Keratinocyte (primary cell): ENCODE measurements at regions not wholly inside any gene's neighbourhood (a gene's known extent, or its start where the extent isn't known, plus 50 kb on each side); places are given as distances from the start of the nearest gene placed in this dataset.

Experiments
- DNase-seq: peaks from one replicate; pipeline ENCODE4 v3.0.0-alpha.2; 2011; ENCODE audit warnings: low read depth, missing footprints, low spot score
- FAIRE-seq: peaks from 2 replicates; lab custom pipeline; 2011; peaks lifted over from hg19 to GRCh38; lab: Jason Lieb, UNC
- H2AFZ ChIP-seq: 2 replicates; pipeline ENCODE4 v1.6.0; 2012; ENCODE audit warnings: low read length, control low read depth, inconsistent platforms; ENCODE audit not compliant: control insufficient read depth
- H3K27ac ChIP-seq: 2 replicates; pipeline ENCODE4 v1.5.1; 2011; ENCODE audit warnings: low read length; ENCODE audit not compliant: control insufficient read depth, insufficient read depth
- H3K27me3 ChIP-seq: 3 replicates; pipeline ENCODE4 v1.6.0; 2011; ENCODE audit warnings: low read length; ENCODE audit not compliant: control insufficient read depth, insufficient read depth; ENCODE audit errors: extremely low read depth
- H3K36me3 ChIP-seq, 2 experiments: 2 replicates in 1 of 2; 3 replicates in 1 of 2; pipeline ENCODE4 v1.5.1; 2011; ENCODE audit warnings: low read length in 2 of 2, mild to moderate bottlenecking in 1 of 2; ENCODE audit not compliant: control insufficient read depth in 2 of 2, insufficient read depth in 2 of 2; ENCODE audit errors: extremely low read depth in 1 of 2
- H3K4me1 ChIP-seq: 3 replicates; pipeline ENCODE4 v1.5.1; 2011; ENCODE audit warnings: low read length; ENCODE audit not compliant: control insufficient read depth, insufficient read depth; ENCODE audit errors: extremely low read depth
- H3K4me2 ChIP-seq: 3 replicates; pipeline ENCODE4 v1.6.0; 2011; ENCODE audit warnings: low read depth, low read length; ENCODE audit not compliant: control insufficient read depth, insufficient read depth; ENCODE audit errors: extremely low read depth
- H3K4me3 ChIP-seq, 3 experiments: fragments of 200-600 bp in 1 of 3; sonication (generic) in 1 of 3; 2 replicates in 2 of 3; 3 replicates in 1 of 3; pipeline ENCODE4 v1.5.1; 2011 to 2016; ENCODE audit warnings: low read length in 3 of 3, mild to moderate bottlenecking in 3 of 3, control low read depth in 2 of 3, inconsistent platforms in 1 of 3, low read depth in 1 of 3, mixed read lengths in 1 of 3, mixed run types in 1 of 3, moderate library complexity in 1 of 3; ENCODE audit not compliant: control insufficient read depth in 2 of 3, insufficient read depth in 2 of 3; ENCODE audit errors: extremely low read depth in 1 of 3
- H3K79me2 ChIP-seq: 2 replicates; pipeline ENCODE4 v1.6.0; 2012; ENCODE audit warnings: low read length; ENCODE audit not compliant: control insufficient read depth, insufficient read depth
- H3K9ac ChIP-seq: 3 replicates; pipeline ENCODE4 v1.6.0; 2011; ENCODE audit warnings: low read length; ENCODE audit not compliant: control insufficient read depth, insufficient read depth; ENCODE audit errors: extremely low read depth
- H3K9me1 ChIP-seq: 3 replicates; pipeline ENCODE4 v1.6.0; 2011; ENCODE audit warnings: low read length; ENCODE audit not compliant: control insufficient read depth, insufficient read depth; ENCODE audit errors: extremely low read depth
- H3K9me3 ChIP-seq: 2 replicates; pipeline ENCODE4 v1.5.1; 2012; ENCODE audit warnings: low read depth, low read length; ENCODE audit not compliant: control insufficient read depth
- H4K20me1 ChIP-seq: 3 replicates; pipeline ENCODE4 v1.6.0; 2011; ENCODE audit warnings: low read length; ENCODE audit not compliant: control insufficient read depth, insufficient read depth; ENCODE audit errors: extremely low read depth
- EZH2 ChIP-seq: IDR thresholded peaks from one replicate; pipeline ENCODE4 v1.6.1; 2012; ENCODE audit warnings: inconsistent platforms, mild to moderate bottlenecking, low read length, moderate library complexity
- dilution Hi-C: fragments of 300-500 bp; cut with MboI; formaldehyde crosslinking; loops from one replicate; pipeline ENCODE4 v1.7.0; 2020; ENCODE audit warnings: low sequenced_read_pairs; ENCODE audit not compliant: extremely low pct_ligation_motif_present
- TF ChIP-seq, protein P1 (sequence below), 3 experiments: IDR thresholded peaks in 1 of 3; conservative IDR thresholded peaks in 1 of 3; optimal IDR thresholded peaks in 1 of 3; 2 replicates in 2 of 3; 3 replicates in 1 of 3; pipeline versions ENCODE3 to v1.5.1; 2011; ENCODE audit warnings: low read length in 3 of 3, mild to moderate bottlenecking in 3 of 3, moderate library complexity in 2 of 3, control low read depth in 1 of 3, inconsistent platforms in 1 of 3; ENCODE audit not compliant: insufficient read depth in 2 of 3; ENCODE audit errors: extremely low read depth in 1 of 3

DNA sequence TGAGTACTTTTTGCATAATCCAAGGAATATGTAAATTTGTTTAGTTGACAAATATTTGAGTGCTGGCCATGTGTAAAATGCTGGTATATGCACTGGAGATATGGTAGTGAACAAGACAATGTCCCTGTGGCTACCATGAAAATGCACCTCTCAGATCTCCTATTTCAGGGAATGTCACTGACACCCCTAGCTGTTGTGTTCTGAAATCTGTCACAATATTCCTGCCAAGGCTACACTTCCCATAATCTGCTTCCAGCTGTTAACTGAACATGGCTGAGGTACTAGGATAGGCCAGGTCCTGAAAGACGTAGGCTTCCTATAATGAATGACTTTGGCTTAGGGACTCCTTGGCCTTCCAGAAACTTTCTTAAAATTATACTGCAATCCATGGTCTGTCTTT lies 197.8 kb downstream of the ZNF648 start:
- no peaks in the 10 kb centered on the region for H4K20me1 ChIP-seq
- H3K9me1 ChIP-seq = no peaks in the 10 kb centered on the region
- no peaks in the 10 kb centered on the region for H3K79me2 ChIP-seq
- H2AFZ ChIP-seq = no peak overlapping the region
- H3K4me1 ChIP-seq = no peaks in the 10 kb centered on the region
- dilution Hi-C loops = no loop called here
- H3K9ac ChIP-seq = no peak overlapping the region
- H3K9me3 ChIP-seq = no peaks in the 10 kb centered on the region
- no peak for TF ChIP-seq EZH2
- TF ChIP-seq, protein P1, sequence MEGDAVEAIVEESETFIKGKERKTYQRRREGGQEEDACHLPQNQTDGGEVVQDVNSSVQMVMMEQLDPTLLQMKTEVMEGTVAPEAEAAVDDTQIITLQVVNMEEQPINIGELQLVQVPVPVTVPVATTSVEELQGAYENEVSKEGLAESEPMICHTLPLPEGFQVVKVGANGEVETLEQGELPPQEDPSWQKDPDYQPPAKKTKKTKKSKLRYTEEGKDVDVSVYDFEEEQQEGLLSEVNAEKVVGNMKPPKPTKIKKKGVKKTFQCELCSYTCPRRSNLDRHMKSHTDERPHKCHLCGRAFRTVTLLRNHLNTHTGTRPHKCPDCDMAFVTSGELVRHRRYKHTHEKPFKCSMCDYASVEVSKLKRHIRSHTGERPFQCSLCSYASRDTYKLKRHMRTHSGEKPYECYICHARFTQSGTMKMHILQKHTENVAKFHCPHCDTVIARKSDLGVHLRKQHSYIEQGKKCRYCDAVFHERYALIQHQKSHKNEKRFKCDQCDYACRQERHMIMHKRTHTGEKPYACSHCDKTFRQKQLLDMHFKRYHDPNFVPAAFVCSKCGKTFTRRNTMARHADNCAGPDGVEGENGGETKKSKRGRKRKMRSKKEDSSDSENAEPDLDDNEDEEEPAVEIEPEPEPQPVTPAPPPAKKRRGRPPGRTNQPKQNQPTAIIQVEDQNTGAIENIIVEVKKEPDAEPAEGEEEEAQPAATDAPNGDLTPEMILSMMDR (optimal IDR thresholded peaks at IDR 0.05 in 1 of 3, IDR thresholded peaks at IDR 0.05 in 1 of 3, conservative IDR thresholded peaks at IDR 0.05 in 1 of 3; ENCODE audit: extremely low read depth in 1 of 3, insufficient read depth in 2 of 3, low read length in 3 of 3) = no peak
- no peaks in the 10 kb centered on the region for H3K36me3 ChIP-seq
- DNase-seq (no peak), FAIRE-seq (no peak)
- H3K27ac ChIP-seq = no peak overlapping the region
- no peak overlapping the region for H3K4me3 ChIP-seq
- H3K4me2 ChIP-seq = no peak overlapping the region
- H3K27me3 ChIP-seq = no peaks in the 10 kb centered on the region

DNA sequence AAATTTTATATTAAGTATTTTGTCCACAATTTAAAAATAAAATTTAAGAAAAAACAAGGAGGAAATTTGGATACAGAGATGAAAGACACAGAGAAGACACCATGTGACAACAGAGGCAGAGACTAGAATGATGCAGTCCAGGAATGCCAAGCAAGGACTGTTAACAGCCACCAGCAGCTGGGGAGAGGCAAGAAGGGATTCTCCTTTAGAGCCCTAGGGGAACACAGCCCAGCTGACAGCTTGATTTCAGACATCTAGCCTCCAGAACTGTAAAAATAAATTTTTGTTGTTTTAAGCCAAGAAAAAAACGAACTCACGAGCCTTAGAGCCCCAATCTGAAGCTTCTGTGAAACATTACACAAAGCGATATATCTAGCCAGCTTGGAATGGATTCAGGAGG lies 198.5 kb downstream of the ZNF648 start:
- H3K4me2 ChIP-seq = no peak overlapping the region
- H3K36me3 ChIP-seq = no peaks in the 10 kb centered on the region
- H3K9ac ChIP-seq = no peak overlapping the region
- no peaks in the 10 kb centered on the region for H3K9me1 ChIP-seq
- DNase-seq (no peak), FAIRE-seq (no peak)
- H2AFZ ChIP-seq = no peak overlapping the region
- no peaks in the 10 kb centered on the region for H3K4me1 ChIP-seq
- no peak for TF ChIP-seq EZH2
- TF ChIP-seq, protein P1 (optimal IDR thresholded peaks at IDR 0.05 in 1 of 3, IDR thresholded peaks at IDR 0.05 in 1 of 3, conservative IDR thresholded peaks at IDR 0.05 in 1 of 3; ENCODE audit: extremely low read depth in 1 of 3, insufficient read depth in 2 of 3, low read length in 3 of 3) = no peak
- H3K9me3 ChIP-seq = no peaks in the 10 kb centered on the region
- dilution Hi-C loops = no loop called here
- no peaks in the 10 kb centered on the region for H4K20me1 ChIP-seq
- no peak overlapping the region for H3K27ac ChIP-seq
- no peak overlapping the region for H3K4me3 ChIP-seq
- no peaks in the 10 kb centered on the region for H3K27me3 ChIP-seq
- H3K79me2 ChIP-seq = no peaks in the 10 kb centered on the region
